Head of caudate nucleus (tissue), 42 donors: ENCODE measurements at regions not wholly inside any gene's neighbourhood (a gene's known extent, or its start where the extent isn't known, plus 50 kb on each side); places are given as distances from the start of the nearest gene placed in this dataset.

Experiments used
- DNase-seq, 42 donors: peaks; one replicate each; pipeline versions ENCODE4 v3.0.0 to v3.0.0-alpha.2; 2020 to 2021; ENCODE audit warnings: mixed read lengths in 7 of 42
- intact Hi-C: fragments of 100-400 bp; cut with DNase I; formaldehyde crosslinking; loops from one replicate; pipeline ENCODE4 v1.15.0; 2022

GRCh38 chrX:16435399-16435986 is 214.5 kb upstream of the S100G start:
- DNase-seq: no peak
- intact Hi-C loops: no loop called here

- intact Hi-C loops: no loop called here
Measured at GRCh38 chrX:16436348-16437188, 213.4 kb upstream of the S100G start.

GRCh38 chrX:16440446-16440845 is 209.5 kb upstream of the S100G start:
- DNase-seq: no peak
- intact Hi-C loops: no loop called here

More at GRCh38 chrX:16436348-16437188, 213.4 kb upstream of the S100G start:
- DNase-seq: peak in 41 of 42 donors; percentile 30 to 88 (median 68)

- no peak for DNase-seq
- intact Hi-C loops: no loop called here
Measured at GRCh38 chrX:16444353-16444752, 205.6 kb upstream of the S100G start.

- peak in 24 of 42 donors; percentile 2 to 51 (median 17) for DNase-seq
- intact Hi-C loops: no loop called here
Measured at GRCh38 chrX:16445166-16445752, 204.7 kb upstream of the S100G start.

GRCh38 chrX:16451334-16451733 is 198.6 kb upstream of the S100G start:
- DNase-seq: no peak
- intact Hi-C loops: no loop called here

- intact Hi-C loops: no loop called here
- no peak for DNase-seq
Measured at GRCh38 chrX:16454926-16455325, 195.0 kb upstream of the S100G start.

- intact Hi-C loops: no loop called here
- DNase-seq: no peak
Measured at GRCh38 chrX:16457239-16457638, 192.7 kb upstream of the S100G start.

- intact Hi-C loops: no loop called here
- DNase-seq: no peak
Measured at GRCh38 chrX:16458208-16458607, 191.8 kb upstream of the S100G start.

- DNase-seq: no peak
- intact Hi-C loops: no loop called here
Measured at GRCh38 chrX:16459008-16459407, 190.9 kb upstream of the S100G start.

- no peak for DNase-seq
- intact Hi-C loops: no loop called here
Measured at GRCh38 chrX:16461968-16462367, 188.0 kb upstream of the S100G start.

GRCh38 chrX:16462912-16463311 is 187.0 kb upstream of the S100G start:
- intact Hi-C loops: no loop called here

GRCh38 chrX:16464369-16464768 is 185.6 kb upstream of the S100G start:
- intact Hi-C loops: no loop called here
- DNase-seq: no peak

More at GRCh38 chrX:16462912-16463311, 187.0 kb upstream of the S100G start:
- peak in 25 of 42 donors; percentile 4 to 60 (median 19) for DNase-seq

GRCh38 chrX:16465081-16465876 is 184.7 kb upstream of the S100G start:
- DNase-seq: no peak
- intact Hi-C loops: no loop called here

GRCh38 chrX:16466640-16467432 is 183.1 kb upstream of the S100G start:
- DNase-seq: no peak
- intact Hi-C loops: no loop called here

GRCh38 chrX:16469870-16470269 is 180.1 kb upstream of the S100G start:
- intact Hi-C loops: no loop called here
- DNase-seq: no peak

- DNase-seq: no peak
- intact Hi-C loops: no loop called here
Measured at GRCh38 chrX:16472345-16472744, 177.6 kb upstream of the S100G start.

GRCh38 chrX:16474511-16474910 is 175.4 kb upstream of the S100G start:
- DNase-seq: no peak
- intact Hi-C loops: no loop called here

GRCh38 chrX:16476009-16476408 is 173.9 kb upstream of the S100G start:
- intact Hi-C loops: no loop called here

More at GRCh38 chrX:16476009-16476408, 173.9 kb upstream of the S100G start:
- DNase-seq: no peak
